Hepatocyte (in vitro differentiated cells): ENCODE measurements at regions not wholly inside any gene's neighbourhood (a gene's known extent, or its start where the extent isn't known, plus 50 kb on each side); places are given as distances from the start of the nearest gene placed in this dataset.

Experiments
- DNase-seq: peaks from one replicate; pipeline ENCODE4 v3.0.0-alpha.2; 2016; ENCODE audit warnings: low spot score
- H2AFZ ChIP-seq: fragments of 200-600 bp; sonication (generic); 2 replicates; pipeline ENCODE4 v1.6.0; 2016; ENCODE audit warnings: antibody characterized with exemption, mild to moderate bottlenecking
- H3K27ac ChIP-seq: fragments of 200-600 bp; sonication (generic); 2 replicates; pipeline ENCODE4 v1.5.1; 2016; ENCODE audit warnings: mild to moderate bottlenecking
- H3K27me3 ChIP-seq: fragments of 200-600 bp; sonication (generic); 2 replicates; pipeline ENCODE4 v1.6.1; 2016
- H3K36me3 ChIP-seq: fragments of 200-600 bp; sonication (generic); replicated peaks from 2 replicates; pipeline ENCODE4 v1.5.1; 2016; ENCODE audit warnings: low read depth; ENCODE audit not compliant: insufficient read depth
- H3K4me1 ChIP-seq: fragments of 200-600 bp; sonication (generic); 2 replicates; pipeline ENCODE4 v1.5.1; 2016; ENCODE audit warnings: mild to moderate bottlenecking, moderate library complexity; ENCODE audit not compliant: insufficient read depth
- H3K4me2 ChIP-seq: fragments of 200-600 bp; sonication (generic); 2 replicates; pipeline ENCODE4 v1.6.0; 2016
- H3K4me3 ChIP-seq: fragments of 200-600 bp; sonication (generic); 2 replicates; pipeline ENCODE4 v1.5.1; 2016; ENCODE audit warnings: mild to moderate bottlenecking
- H3K79me2 ChIP-seq: fragments of 200-600 bp; sonication (generic); 2 replicates; pipeline ENCODE4 v1.6.0; 2017; ENCODE audit warnings: mild to moderate bottlenecking
- H3K9me2 ChIP-seq: fragments of 200-600 bp; sonication (generic); replicated peaks from 2 replicates; pipeline ENCODE4 v1.6.0; 2017; ENCODE audit warnings: mild to moderate bottlenecking; ENCODE audit not compliant: insufficient read depth
- H3K9me3 ChIP-seq: fragments of 200-600 bp; sonication (generic); 2 replicates; pipeline ENCODE4 v1.5.1; 2016; ENCODE audit warnings: low read depth, mild to moderate bottlenecking
- H4K20me1 ChIP-seq: fragments of 200-600 bp; sonication (generic); 2 replicates; pipeline ENCODE4 v1.6.0; 2016; ENCODE audit warnings: mild to moderate bottlenecking; ENCODE audit not compliant: insufficient read depth, poor library complexity, severe bottlenecking
- EZH2 ChIP-seq: fragments of 200-600 bp; sonication (generic); IDR thresholded peaks from 2 replicates; pipeline ENCODE4 v1.6.1; 2016; ENCODE audit warnings: antibody characterized with exemption, mild to moderate bottlenecking, borderline replicate concordance
- EZH2phosphoT487 ChIP-seq: fragments of 200-600 bp; sonication (generic); IDR thresholded peaks from one replicate; pipeline ENCODE4 v1.6.1; 2018; ENCODE audit warnings: antibody characterized with exemption, mild to moderate bottlenecking, low read depth, moderate library complexity; ENCODE audit not compliant: unreplicated experiment, severe bottlenecking
- WGBS: methylation state at CpG from one replicate; pipeline ENCODE4 v1.1.6; 2016; ENCODE audit warnings: low lambda C conversion rate; ENCODE audit errors: missing lambda C conversion rate; 5-methylcytosine and 5-hydroxymethylcytosine counted together
- TF ChIP-seq, protein P1 (sequence below): fragments of 200-600 bp; sonication (generic); IDR thresholded peaks from 2 replicates; pipeline ENCODE4 v1.5.1; 2016; ENCODE audit warnings: antibody characterized with exemption, mild to moderate bottlenecking; ENCODE audit not compliant: poor library complexity

DNA sequence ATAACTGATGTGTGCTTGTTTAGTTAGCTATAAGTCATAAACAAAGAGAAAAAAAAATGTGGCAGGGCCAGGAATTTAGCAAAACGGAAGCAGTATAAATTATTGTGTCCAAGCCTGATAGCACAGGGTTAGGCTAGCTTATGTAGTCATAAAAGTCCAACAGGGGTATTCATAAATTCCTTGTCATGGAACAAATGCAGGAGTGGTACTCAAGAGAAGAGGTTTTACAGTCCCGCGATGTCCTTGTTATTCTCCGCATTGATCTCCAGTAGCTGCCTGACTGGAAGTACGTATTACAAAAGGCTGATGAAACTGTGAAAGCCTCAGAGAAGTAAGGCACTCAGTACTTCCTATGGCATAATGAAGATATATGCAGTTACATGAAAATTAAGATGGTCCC is 336.9 kb upstream of the TRAM1L1 start:
- no peak for DNase-seq
- Histone ChIP-seq H3K4me2 (peak overlapping the region; percentile 6), H2AFZ (no peak overlapping the region), H3K4me1 (no peaks in the 10 kb centered on the region), H3K36me3 (no peaks in the 10 kb centered on the region), H3K27ac (no peak overlapping the region), H3K27me3 (no peaks in the 10 kb centered on the region), H3K9me2 (no peaks in the 10 kb centered on the region), H3K9me3 (no peaks in the 10 kb centered on the region), H3K79me2 (no peaks in the 10 kb centered on the region), H3K4me3 (no peak overlapping the region), H4K20me1 (no peaks in the 10 kb centered on the region)
- WGBS, result 71% methylated on average over 5 of the region's 5 CpGs
- no peak for TF ChIP-seq EZH2phosphoT487
- TF ChIP-seq, protein P1, sequence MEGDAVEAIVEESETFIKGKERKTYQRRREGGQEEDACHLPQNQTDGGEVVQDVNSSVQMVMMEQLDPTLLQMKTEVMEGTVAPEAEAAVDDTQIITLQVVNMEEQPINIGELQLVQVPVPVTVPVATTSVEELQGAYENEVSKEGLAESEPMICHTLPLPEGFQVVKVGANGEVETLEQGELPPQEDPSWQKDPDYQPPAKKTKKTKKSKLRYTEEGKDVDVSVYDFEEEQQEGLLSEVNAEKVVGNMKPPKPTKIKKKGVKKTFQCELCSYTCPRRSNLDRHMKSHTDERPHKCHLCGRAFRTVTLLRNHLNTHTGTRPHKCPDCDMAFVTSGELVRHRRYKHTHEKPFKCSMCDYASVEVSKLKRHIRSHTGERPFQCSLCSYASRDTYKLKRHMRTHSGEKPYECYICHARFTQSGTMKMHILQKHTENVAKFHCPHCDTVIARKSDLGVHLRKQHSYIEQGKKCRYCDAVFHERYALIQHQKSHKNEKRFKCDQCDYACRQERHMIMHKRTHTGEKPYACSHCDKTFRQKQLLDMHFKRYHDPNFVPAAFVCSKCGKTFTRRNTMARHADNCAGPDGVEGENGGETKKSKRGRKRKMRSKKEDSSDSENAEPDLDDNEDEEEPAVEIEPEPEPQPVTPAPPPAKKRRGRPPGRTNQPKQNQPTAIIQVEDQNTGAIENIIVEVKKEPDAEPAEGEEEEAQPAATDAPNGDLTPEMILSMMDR, result no peak
- no peak for TF ChIP-seq EZH2

GRCh38 chr4:117425636-117426035 is 340.3 kb upstream of the TRAM1L1 start:
- H3K27ac ChIP-seq, result no peak overlapping the region
- no peaks in the 10 kb centered on the region for H3K36me3 ChIP-seq
- no peak overlapping the region for H2AFZ ChIP-seq
- H3K4me2 ChIP-seq, result no peak overlapping the region
- H3K4me3 ChIP-seq, result no peak overlapping the region
- H4K20me1 ChIP-seq, result no peaks in the 10 kb centered on the region
- no peaks in the 10 kb centered on the region for H3K27me3 ChIP-seq
- DNase-seq, result no peak
- TF ChIP-seq, protein P1, result no peak
- no peak for TF ChIP-seq EZH2phosphoT487
- TF ChIP-seq EZH2, result no peak
- no peaks in the 10 kb centered on the region for H3K79me2 ChIP-seq
- H3K9me2 ChIP-seq, result no peaks in the 10 kb centered on the region
- H3K4me1 ChIP-seq, result no peaks in the 10 kb centered on the region
- H3K9me3 ChIP-seq, result no peaks in the 10 kb centered on the region

DNA sequence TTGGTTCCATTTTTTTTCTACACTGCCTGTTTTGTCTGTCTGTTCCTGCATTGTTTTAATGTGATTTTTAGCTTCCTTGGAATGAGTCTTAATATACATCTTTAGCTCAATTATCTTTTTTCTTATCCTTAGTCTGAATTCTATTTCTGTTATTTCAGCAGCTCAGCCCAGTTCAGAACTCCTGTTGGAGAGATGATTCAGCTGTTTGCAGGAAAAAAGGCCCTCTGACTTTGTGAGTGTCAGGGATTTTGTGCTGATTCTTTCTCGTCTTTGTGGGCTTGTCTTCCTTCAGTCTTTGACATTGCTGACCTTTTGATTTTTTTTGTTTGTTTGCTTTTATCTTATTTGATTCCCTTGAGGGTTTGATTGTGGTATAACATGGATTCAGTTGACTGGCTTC is 343.2 kb upstream of the TRAM1L1 start:
- no peak for DNase-seq
- H3K27me3 ChIP-seq, result no peaks in the 10 kb centered on the region
- H3K79me2 ChIP-seq, result no peaks in the 10 kb centered on the region
- no peak overlapping the region for H2AFZ ChIP-seq
- 79% methylated on average over 1 of the region's 1 CpG for WGBS
- no peaks in the 10 kb centered on the region for H4K20me1 ChIP-seq
- no peaks in the 10 kb centered on the region for H3K36me3 ChIP-seq
- H3K4me1 ChIP-seq, result no peaks in the 10 kb centered on the region
- no peak for TF ChIP-seq EZH2phosphoT487
- no peak for TF ChIP-seq EZH2
- H3K9me2 ChIP-seq, result no peaks in the 10 kb centered on the region
- no peak overlapping the region for H3K4me2 ChIP-seq
- no peak overlapping the region for H3K27ac ChIP-seq
- H3K9me3 ChIP-seq, result no peaks in the 10 kb centered on the region
- H3K4me3 ChIP-seq, result no peak overlapping the region

- Histone ChIP-seq H3K9me3 (no peaks in the 10 kb centered on the region), H4K20me1 (no peaks in the 10 kb centered on the region), H3K27me3 (no peaks in the 10 kb centered on the region), H3K36me3 (no peaks in the 10 kb centered on the region), H3K79me2 (no peaks in the 10 kb centered on the region), H3K27ac (no peak overlapping the region), H3K4me2 (no peak overlapping the region), H3K4me1 (no peaks in the 10 kb centered on the region), H2AFZ (no peak overlapping the region), H3K4me3 (no peak overlapping the region), H3K9me2 (no peaks in the 10 kb centered on the region)
- WGBS, result 100% methylated on average over 2 of the region's 2 CpGs
- no peak for TF ChIP-seq EZH2phosphoT487
- TF ChIP-seq, protein P1, result no peak
- TF ChIP-seq EZH2, result no peak
- DNase-seq, result no peak
These were observed 343.7 kb upstream of the TRAM1L1 start for GRCh38 chr4:117429061-117429460.
